GM13976 (cell line): ENCODE measurements at regions not wholly inside any gene's neighbourhood (a gene's known extent, or its start where the extent isn't known, plus 50 kb on each side); places are given as distances from the start of the nearest gene placed in this dataset.

Experiments used
- DNase-seq: peaks from one replicate; pipeline ENCODE4 v3.0.0; 2012; ENCODE audit warnings: low spot score
- in situ Hi-C: fragments of 300-500 bp; cut with MboI; formaldehyde crosslinking; loops from one replicate; pipeline ENCODE4 v1.12.0; 2022; ENCODE audit warnings: low sequenced_read_pairs, mixed read lengths, inconsistent platforms; ENCODE audit not compliant: unreplicated experiment
- TF ChIP-seq, protein P1 (sequence below): IDR thresholded peaks from 2 replicates; pipeline ENCODE4 v1.5.1; 2012; ENCODE audit warnings: borderline replicate concordance, mild to moderate bottlenecking; ENCODE audit not compliant: insufficient read depth; ENCODE audit errors: extremely low read depth, missing control alignments, control extremely low read depth

DNA sequence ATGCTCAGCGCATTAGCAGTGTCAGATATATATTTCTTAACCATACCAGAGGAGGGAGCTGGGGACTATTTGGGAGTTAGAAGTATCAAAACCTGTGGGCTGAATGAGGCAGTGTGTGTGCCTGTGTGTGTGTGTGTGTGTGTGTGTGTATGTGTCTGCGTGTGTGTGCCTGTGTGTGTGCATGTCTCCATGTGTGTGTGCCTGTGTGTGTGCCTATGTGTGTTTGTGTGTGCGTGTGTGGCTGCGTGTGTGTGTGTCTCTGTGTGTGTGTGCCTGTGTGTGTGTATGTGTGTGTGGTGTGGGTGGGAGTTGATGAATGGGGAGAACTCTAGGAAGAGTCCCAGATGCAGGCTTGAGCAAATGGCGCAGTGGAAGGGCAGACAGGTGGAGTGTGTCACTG is 92.9 kb downstream of the PAX1 start:
- no peak for DNase-seq
- in situ Hi-C loops = no loop called here
- TF ChIP-seq, protein P1, sequence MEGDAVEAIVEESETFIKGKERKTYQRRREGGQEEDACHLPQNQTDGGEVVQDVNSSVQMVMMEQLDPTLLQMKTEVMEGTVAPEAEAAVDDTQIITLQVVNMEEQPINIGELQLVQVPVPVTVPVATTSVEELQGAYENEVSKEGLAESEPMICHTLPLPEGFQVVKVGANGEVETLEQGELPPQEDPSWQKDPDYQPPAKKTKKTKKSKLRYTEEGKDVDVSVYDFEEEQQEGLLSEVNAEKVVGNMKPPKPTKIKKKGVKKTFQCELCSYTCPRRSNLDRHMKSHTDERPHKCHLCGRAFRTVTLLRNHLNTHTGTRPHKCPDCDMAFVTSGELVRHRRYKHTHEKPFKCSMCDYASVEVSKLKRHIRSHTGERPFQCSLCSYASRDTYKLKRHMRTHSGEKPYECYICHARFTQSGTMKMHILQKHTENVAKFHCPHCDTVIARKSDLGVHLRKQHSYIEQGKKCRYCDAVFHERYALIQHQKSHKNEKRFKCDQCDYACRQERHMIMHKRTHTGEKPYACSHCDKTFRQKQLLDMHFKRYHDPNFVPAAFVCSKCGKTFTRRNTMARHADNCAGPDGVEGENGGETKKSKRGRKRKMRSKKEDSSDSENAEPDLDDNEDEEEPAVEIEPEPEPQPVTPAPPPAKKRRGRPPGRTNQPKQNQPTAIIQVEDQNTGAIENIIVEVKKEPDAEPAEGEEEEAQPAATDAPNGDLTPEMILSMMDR = no peak

DNA sequence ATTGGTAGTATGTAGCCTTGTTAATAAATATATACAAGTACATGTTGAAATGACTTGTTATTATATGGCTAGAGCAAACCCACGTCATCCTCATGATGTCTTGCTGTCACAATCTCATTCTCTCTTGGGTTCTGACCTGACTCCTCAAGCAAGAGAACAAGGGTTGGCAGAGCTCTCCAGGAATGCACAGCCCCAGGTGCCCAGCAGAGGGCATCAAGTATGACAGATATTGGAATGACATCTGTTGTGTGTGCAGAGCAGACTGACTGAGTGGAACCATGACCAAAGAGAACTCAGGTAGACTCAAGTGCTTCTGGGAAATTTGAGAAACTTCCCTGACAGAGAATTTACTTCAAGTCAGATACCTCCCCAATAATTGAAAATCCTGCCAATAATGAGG is 90.6 kb downstream of the PAX1 start:
- no peak for DNase-seq
- TF ChIP-seq, protein P1 = peak; percentile 10
- in situ Hi-C loops = no loop called here

DNA sequence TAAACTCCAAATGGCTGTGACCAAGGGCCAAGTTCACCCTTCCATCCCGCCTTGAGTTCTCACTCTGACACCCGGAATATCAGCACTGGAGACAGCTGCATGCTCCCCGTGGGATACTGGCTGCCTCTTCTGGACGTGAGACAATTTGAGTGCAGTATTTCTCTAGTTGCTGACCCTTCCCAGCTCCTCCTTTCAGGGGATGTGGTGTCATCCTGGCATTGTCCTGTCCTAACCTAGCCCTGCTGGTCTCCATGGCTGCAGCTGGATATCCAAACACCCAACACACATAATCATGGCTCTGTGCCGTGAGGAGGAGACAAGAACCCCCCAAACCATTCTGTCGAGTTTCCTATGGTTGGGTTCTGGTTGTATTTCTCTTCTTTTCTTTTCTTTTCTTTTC is 82.6 kb downstream of the PAX1 start:
- TF ChIP-seq, protein P1 = no peak
- in situ Hi-C loops = no loop called here
- DNase-seq = no peak

DNA sequence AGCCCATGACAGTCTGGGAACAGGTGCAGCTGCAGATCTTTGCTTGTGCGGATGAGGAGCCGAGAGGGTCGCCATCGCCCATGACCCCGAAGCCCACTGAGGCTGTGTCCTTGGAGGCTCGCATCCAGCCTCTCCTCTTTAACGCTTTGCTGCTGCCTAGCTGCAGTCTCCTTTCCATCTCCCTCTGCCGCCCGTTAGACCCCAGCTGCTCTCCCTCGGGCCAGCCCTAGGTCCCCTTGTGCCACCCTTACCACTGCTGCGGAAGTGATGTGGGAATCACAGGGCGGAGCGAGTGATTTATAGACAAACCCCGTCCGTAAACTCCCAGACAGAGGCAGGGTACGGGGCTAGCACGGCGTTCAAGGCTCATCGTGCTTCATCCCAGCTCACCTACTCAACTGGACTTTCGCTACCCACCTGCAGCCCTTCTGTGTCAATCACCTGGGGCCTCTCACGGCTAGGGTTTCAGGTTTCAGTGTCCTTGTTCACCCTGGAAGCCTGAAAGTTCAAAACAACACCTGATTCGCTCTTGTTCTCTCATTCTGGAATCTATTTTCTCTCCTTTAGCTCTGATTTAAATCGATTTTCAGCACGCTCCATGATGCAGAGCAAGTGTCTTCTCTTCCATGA is 76.1 kb downstream of the PAX1 start:
- TF ChIP-seq, protein P1 = no peak
- in situ Hi-C loops = no loop called here
- no peak for DNase-seq

DNA sequence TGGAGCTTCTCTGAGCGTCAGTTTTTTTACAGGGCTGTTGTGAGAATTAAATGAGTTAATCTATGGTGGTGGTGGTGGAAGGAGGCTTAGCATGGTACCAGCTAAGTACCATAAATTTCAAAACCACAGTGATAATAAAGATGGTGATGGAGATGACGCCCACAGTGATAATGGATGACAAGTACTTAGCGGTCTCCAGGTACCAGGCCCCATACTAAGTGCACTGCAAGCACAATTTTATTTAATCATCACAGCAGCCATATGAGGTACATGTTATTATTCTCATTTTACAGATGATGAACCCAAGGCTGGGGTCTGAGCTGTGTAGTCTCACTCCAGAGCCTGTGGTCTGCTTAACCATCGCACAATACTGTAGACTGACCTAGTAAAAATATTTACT is 75.1 kb downstream of the PAX1 start:
- in situ Hi-C loops = no loop called here
- no peak for DNase-seq
- TF ChIP-seq, protein P1 = no peak
